Fibroblast of pulmonary artery (primary cell): ENCODE measurements at regions not wholly inside any gene's neighbourhood (a gene's known extent, or its start where the extent isn't known, plus 50 kb on each side); places are given as distances from the start of the nearest gene placed in this dataset.
"Not testable (repeated sequence)": the region's sequence is repeated elsewhere in the genome, so short reads cannot be mapped to it uniquely, and the experiment has no call there.

Experiments
- DNase-seq: peaks from one replicate; pipeline ENCODE4 v3.0.0-alpha.2; 2010; ENCODE audit warnings: low read depth
- H3K4me3 ChIP-seq: replicated peaks from 2 replicates; pipeline ENCODE4 v1.5.1; 2011; ENCODE audit warnings: low read depth, mild to moderate bottlenecking, control low read depth, low read length, moderate library complexity
- CTCF ChIP-seq: IDR thresholded peaks from 2 replicates; pipeline ENCODE4 v1.5.1; 2011; ENCODE audit warnings: mild to moderate bottlenecking, control low read depth, low read length, inconsistent platforms; ENCODE audit errors: missing control alignments

DNA sequence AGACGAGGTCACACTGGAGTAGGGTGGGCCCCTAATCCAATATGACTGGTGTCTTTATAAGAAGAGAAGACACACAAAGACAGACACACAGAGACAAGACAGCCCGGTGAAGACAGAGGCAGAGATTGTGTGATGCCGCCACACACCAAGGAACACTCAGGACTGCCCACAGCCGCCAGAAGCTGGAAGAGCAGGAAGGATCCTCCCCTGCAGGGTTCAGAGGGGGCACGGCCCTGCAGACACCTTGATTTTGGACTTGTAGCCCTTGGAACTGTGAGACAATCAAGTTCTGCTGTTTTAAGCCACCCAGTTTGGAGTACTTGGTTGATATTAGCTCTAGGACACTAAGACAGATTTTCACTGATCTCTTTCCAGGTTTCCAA lies 72.1 kb upstream of the NANOS1 start:
- no peak for TF ChIP-seq CTCF
- DNase-seq: no peak

GRCh38 chr10:118957966-118958365 lies 71.5 kb upstream of the NANOS1 start:
- TF ChIP-seq CTCF: no peak
- no peak overlapping the region for H3K4me3 ChIP-seq
- no peak for DNase-seq

More for the DNA sequence above, 72.1 kb upstream of the NANOS1 start:
- no peak overlapping the region for H3K4me3 ChIP-seq

- no peak for DNase-seq
- no peak for TF ChIP-seq CTCF
- no peak overlapping the region for H3K4me3 ChIP-seq
Measured at GRCh38 chr10:118958559-118958958, 71.0 kb upstream of the NANOS1 start.

- TF ChIP-seq CTCF: no peak
- peak; percentile 62 for DNase-seq
- H3K4me3 ChIP-seq: no peak overlapping the region
Measured at GRCh38 chr10:118958984-118959925, 70.3 kb upstream of the NANOS1 start.

- H3K4me3 ChIP-seq: no peak overlapping the region
- no peak for TF ChIP-seq CTCF
- DNase-seq: no peak
Measured at GRCh38 chr10:118960157-118961090, 69.1 kb upstream of the NANOS1 start.

GRCh38 chr10:118961436-118961835 lies 68.1 kb upstream of the NANOS1 start:
- DNase-seq: no peak
- no peak for TF ChIP-seq CTCF
- no peak overlapping the region for H3K4me3 ChIP-seq

- not testable (repeated sequence) for DNase-seq, H3K4me3 ChIP-seq
Measured at GRCh38 chr10:118962331-118962868, 67.1 kb upstream of the NANOS1 start.
